ENCODE measurements at regions not wholly inside any gene's neighbourhood (a gene's known extent, or its start where the extent isn't known, plus 50 kb on each side); places are given as distances from the start of the nearest gene placed in this dataset.

DNA sequence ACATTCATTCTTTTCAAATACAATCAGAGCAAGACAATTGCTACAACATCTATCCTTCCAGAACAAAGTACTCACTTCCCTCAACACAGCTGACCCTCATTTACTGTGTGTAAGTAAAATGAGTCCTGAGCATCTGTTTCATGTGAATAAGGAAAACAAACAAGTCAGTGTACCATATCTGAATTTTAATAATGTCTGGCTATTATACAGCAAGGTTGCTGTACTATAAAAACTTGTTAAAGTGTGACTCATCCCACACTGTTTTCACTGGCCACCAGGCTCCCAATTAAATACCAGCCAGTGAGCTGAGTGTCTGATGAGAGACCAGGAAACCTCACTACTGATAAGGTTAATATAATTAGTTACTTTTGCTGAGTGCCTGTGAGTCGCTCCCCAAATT, 339.8 kb downstream of the AGTPBP1 start:
- Histone ChIP-seq H3K9me1 (ENCODE audit: insufficient read depth, low read length) (no peaks in the 10 kb centered on the region), H3K9me3 (ENCODE audit: control insufficient read depth, insufficient read depth, low read length) (peaks cover 8% of the 10 kb centered on the region), H4K5ac (ENCODE audit: low read depth, low read length) (no peak overlapping the region), H2AK9ac (replicated peaks; ENCODE audit: low read depth, low read length, poor library complexity) (no peak overlapping the region), H3K23ac (ENCODE audit: low read depth, low read length) (no peak overlapping the region), H2BK5ac (ENCODE audit: low read depth, low read length, poor library complexity, severe bottlenecking) (no peak overlapping the region), H3K56ac (ENCODE audit: extremely low read depth, insufficient read depth, low read length) (no peak overlapping the region), H4K91ac (ENCODE audit: insufficient read depth, low read depth, low read length) (no peak overlapping the region), H3K27ac (ENCODE audit: insufficient read depth, low read length) (no peak overlapping the region), H3K27me3 (ENCODE audit: control insufficient read depth, insufficient read depth, low read length) (no peaks in the 10 kb centered on the region), H3K79me1 (ENCODE audit: low read depth in 1 of 2, low read length in 2 of 2) (no peaks in the 10 kb centered on the region), H3K4me1 (ENCODE audit: control insufficient read depth, insufficient read depth, low read length) (no peaks in the 10 kb centered on the region), H4K8ac (ENCODE audit: low read depth in 2 of 2, low read length in 2 of 2) (no peak overlapping the region), H3K4me2 (ENCODE audit: low read depth, low read length) (no peak overlapping the region), H3K4ac (ENCODE audit: low read depth, low read length) (no peak overlapping the region), H3K36me3 (ENCODE audit: control insufficient read depth, insufficient read depth, low read length) (no peaks in the 10 kb centered on the region), H4K20me1 (ENCODE audit: insufficient read depth, low read length) (no peaks in the 10 kb centered on the region), H2BK15ac (ENCODE audit: low read depth, low read length) (no peak overlapping the region), H2BK120ac (ENCODE audit: low read depth, low read length) (no peak overlapping the region), H2BK20ac (ENCODE audit: low read depth, low read length) (no peak overlapping the region), H2AK5ac (ENCODE audit: low read depth, low read length) (no peak overlapping the region), H2AFZ (replicated peaks; ENCODE audit: low read length, poor library complexity) (no peak overlapping the region), H3K18ac (ENCODE audit: low read depth, low read length) (no peak overlapping the region), H3K14ac (replicated peaks; ENCODE audit: low read depth, low read length) (no peak overlapping the region), H3K9ac (ENCODE audit: low read depth, low read length) (no peak overlapping the region), H3K4me3 (ENCODE audit: insufficient read depth, low read depth, low read length) (no peak overlapping the region)
- ATAC-seq (ENCODE audit: low read depth) (no peak), DNase-seq (no peak)
- dilution Hi-C loops (cut with HindIII; ENCODE audit: low sequenced_read_pairs, unreplicated experiment) (no loop called here), in situ Hi-C loops (cut with MboI; ENCODE audit: low sequenced_read_pairs) (no loop called here), intact Hi-C loops (cut with micrococcal nuclease) (no loop called here)
- ChIA-PET CTCF (no interaction called here), POLR2A (ENCODE audit: unreplicated experiment) (no interaction called here)
- no CpG with 5 or more reads among the region's 1 CpG for WGBS, 2 experiments (ENCODE audit: extremely low coverage in 2 of 2, insufficient read length in 1 of 2)
- no peak for TF ChIP-seq ELK1 (IDR thresholded peaks at IDR 0.05; ENCODE audit: borderline replicate concordance, low read depth, low read length)
- no peak for TF ChIP-seq CHD1 (IDR thresholded peaks at IDR 0.05; ENCODE audit: low read depth, low read length)
- TF ChIP-seq RCOR1 (IDR thresholded peaks at IDR 0.05; ENCODE audit: insufficient replicate concordance, low read length) = no peak
- TF ChIP-seq FOS (IDR thresholded peaks at IDR 0.05; ENCODE audit: low read depth, low read length) = no peak
- TF ChIP-seq MXI1 (IDR thresholded peaks at IDR 0.05; ENCODE audit: borderline replicate concordance, low read depth, low read length) = no peak
- TF ChIP-seq USF2 (IDR thresholded peaks at IDR 0.05; ENCODE audit: low read depth, low read length) = no peak
- no peak for TF ChIP-seq NFE2L2 (IDR thresholded peaks at IDR 0.05; ENCODE audit: low read depth, low read length)
- BruUV-seq (replicated peaks) = no TSS peak
